ENCODE measurements at regions not wholly inside any gene's neighbourhood (a gene's known extent, or its start where the extent isn't known, plus 50 kb on each side); places are given as distances from the start of the nearest gene placed in this dataset.

DNA sequence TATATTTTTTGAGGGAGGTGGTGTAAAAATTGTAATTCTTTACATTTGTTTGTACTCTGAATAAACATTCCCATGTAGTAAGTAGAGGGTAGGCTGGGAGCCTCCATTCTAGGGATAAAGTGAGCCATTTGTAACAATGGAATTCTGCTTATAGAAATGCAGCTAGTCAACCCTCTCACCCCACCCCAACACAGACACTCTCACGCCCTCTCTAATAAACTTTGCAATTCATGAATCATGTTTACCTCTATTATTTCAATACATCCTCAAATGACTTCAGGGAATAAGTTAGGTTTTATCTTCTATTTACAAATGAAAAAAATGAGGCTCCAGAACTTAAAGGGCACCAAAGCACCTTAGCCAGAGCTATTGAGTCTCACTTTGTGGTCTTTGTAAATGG lies 56.5 kb upstream of the PDZRN3 start:
- TF ChIP-seq ZC3H11A (IDR thresholded peaks at IDR 0.05) (no peak), NR3C1 (IDR thresholded peaks at IDR 0.05) (no peak), CTCF (IDR thresholded peaks at IDR 0.05) (no peak), CEBPB (IDR thresholded peaks at IDR 0.05) (no peak), POLR2A (IDR thresholded peaks at IDR 0.05; ENCODE audit: low read length) (no peak), FOSB (CRISPR knock-in tag; IDR thresholded peaks at IDR 0.05) (no peak), MAX (IDR thresholded peaks at IDR 0.05) (no peak), ESRRA (IDR thresholded peaks at IDR 0.05; ENCODE audit: borderline replicate concordance, low read length) (no peak), ZSCAN20 (CRISPR knock-in tag; IDR thresholded peaks at IDR 0.05) (no peak), BHLHE40 (IDR thresholded peaks at IDR 0.05; ENCODE audit: low read depth, low read length) (no peak), EP300 (IDR thresholded peaks at IDR 0.05) (no peak)
- TF ChIP-seq, protein P1, sequence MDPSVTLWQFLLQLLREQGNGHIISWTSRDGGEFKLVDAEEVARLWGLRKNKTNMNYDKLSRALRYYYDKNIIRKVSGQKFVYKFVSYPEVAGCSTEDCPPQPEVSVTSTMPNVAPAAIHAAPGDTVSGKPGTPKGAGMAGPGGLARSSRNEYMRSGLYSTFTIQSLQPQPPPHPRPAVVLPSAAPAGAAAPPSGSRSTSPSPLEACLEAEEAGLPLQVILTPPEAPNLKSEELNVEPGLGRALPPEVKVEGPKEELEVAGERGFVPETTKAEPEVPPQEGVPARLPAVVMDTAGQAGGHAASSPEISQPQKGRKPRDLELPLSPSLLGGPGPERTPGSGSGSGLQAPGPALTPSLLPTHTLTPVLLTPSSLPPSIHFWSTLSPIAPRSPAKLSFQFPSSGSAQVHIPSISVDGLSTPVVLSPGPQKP (IDR thresholded peaks at IDR 0.05; ENCODE audit: low read depth, low read length) = no peak
